ENCODE measurements at regions not wholly inside any gene's neighbourhood (a gene's known extent, or its start where the extent isn't known, plus 50 kb on each side); places are given as distances from the start of the nearest gene placed in this dataset.

DNA sequence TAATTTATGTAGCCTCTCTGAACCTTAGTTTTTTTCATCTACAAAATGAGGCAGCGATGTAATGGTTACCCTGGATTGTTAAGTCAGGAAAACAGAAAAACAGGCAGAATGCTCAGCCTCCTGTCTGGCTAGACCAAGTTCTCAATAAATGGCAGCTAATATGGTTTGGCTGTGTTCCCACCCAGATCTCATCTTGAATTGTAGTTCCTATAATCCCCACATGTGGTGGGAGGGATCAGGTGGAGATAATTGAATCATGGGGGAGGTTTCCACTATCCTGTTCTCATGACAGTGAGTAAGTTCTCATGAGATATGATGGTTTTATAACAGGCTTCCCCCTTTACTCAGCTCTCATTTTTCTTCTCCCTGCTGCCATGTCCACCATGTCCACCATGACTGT, 220.0 kb downstream of the CMPK2 start:
- Histone ChIP-seq H3K23me2 (ENCODE audit: insufficient read length, low read depth, low read length, poor library complexity, severe bottlenecking) (no peaks in the 10 kb centered on the region), H4K91ac (ENCODE audit: insufficient read length, low read depth, low read length) (no peak overlapping the region), H4K5ac (ENCODE audit: insufficient read length, low read depth, low read length) (no peak overlapping the region), H3T11ph (ENCODE audit: low read length) (no peak overlapping the region), H3K27ac (ENCODE audit: insufficient read length, low read depth, low read length) (no peak overlapping the region), H3K9me3 (ENCODE audit: control insufficient read depth, low read depth, low read length) (no peaks in the 10 kb centered on the region), H2BK20ac (ENCODE audit: low read depth, low read length, poor library complexity, severe bottlenecking) (no peak overlapping the region), H2BK12ac (ENCODE audit: insufficient read length, low read depth, low read length) (no peak overlapping the region), H3K4me1 (ENCODE audit: insufficient read depth, low read length) (no peaks in the 10 kb centered on the region), H2AK5ac (ENCODE audit: insufficient read length, low read length) (no peak overlapping the region), H4K8ac (replicated peaks; ENCODE audit: insufficient read length, low read depth, low read length) (no peak overlapping the region), H3K79me1 (ENCODE audit: insufficient read depth, low read depth, low read length, poor library complexity, severe bottlenecking) (no peaks in the 10 kb centered on the region), H3K9ac (ENCODE audit: extremely low read depth, insufficient read length, low read length) (no peak overlapping the region), H2AFZ (ENCODE audit: low read length) (no peak overlapping the region), H2BK5ac (ENCODE audit: insufficient read length, low read length) (no peak overlapping the region), H3K56ac (ENCODE audit: insufficient read length, low read depth, low read length) (no peak overlapping the region), H3K23ac (ENCODE audit: insufficient read length, low read depth, low read length) (no peak overlapping the region), H2BK15ac (ENCODE audit: low read depth, low read length) (no peak overlapping the region), H3K14ac (ENCODE audit: insufficient read depth, low read length) (no peak overlapping the region), H3K4ac (ENCODE audit: low read depth, low read length) (no peak overlapping the region), H3K4me2 (ENCODE audit: insufficient read depth, insufficient read length, low read length) (no peak overlapping the region), H4K20me1 (ENCODE audit: control insufficient read depth, insufficient read depth, insufficient read length) (no peaks in the 10 kb centered on the region), H3K27me3 (ENCODE audit: insufficient read depth, low read length) (no peaks in the 10 kb centered on the region), H3K18ac (ENCODE audit: insufficient read length, low read depth, low read length) (no peak overlapping the region), H3K79me2 (ENCODE audit: insufficient read depth, low read length) (no peaks in the 10 kb centered on the region), H2BK120ac (ENCODE audit: low read depth, low read length, poor library complexity, severe bottlenecking) (no peak overlapping the region)
- Mint-ChIP-seq H3K9me3 (no peaks in the 10 kb centered on the region; a peak in 1 of 5 replicates), H3K36me3 (ENCODE audit: insufficient read depth in 1 of 3, low read depth in 3 of 3) (no peaks in the 10 kb centered on the region; a peak in 1 of 7 replicates), H3K4me3 (no peak overlapping the region), H3K27ac (no peak overlapping the region), H3K4me1 (peaks cover 12 to 15% of the 10 kb centered on the region in 2 experiments), H3K27me3 (ENCODE audit: low read depth) (no peaks in the 10 kb centered on the region; the same call in 1 of the 2 replicates)
- WGBS (ENCODE audit: extremely low coverage, insufficient read length, low lambda C conversion rate): no CpG with 5 or more reads among the region's 1 CpG
- no peak for DNase-seq
- TF ChIP-seq, protein P1, sequence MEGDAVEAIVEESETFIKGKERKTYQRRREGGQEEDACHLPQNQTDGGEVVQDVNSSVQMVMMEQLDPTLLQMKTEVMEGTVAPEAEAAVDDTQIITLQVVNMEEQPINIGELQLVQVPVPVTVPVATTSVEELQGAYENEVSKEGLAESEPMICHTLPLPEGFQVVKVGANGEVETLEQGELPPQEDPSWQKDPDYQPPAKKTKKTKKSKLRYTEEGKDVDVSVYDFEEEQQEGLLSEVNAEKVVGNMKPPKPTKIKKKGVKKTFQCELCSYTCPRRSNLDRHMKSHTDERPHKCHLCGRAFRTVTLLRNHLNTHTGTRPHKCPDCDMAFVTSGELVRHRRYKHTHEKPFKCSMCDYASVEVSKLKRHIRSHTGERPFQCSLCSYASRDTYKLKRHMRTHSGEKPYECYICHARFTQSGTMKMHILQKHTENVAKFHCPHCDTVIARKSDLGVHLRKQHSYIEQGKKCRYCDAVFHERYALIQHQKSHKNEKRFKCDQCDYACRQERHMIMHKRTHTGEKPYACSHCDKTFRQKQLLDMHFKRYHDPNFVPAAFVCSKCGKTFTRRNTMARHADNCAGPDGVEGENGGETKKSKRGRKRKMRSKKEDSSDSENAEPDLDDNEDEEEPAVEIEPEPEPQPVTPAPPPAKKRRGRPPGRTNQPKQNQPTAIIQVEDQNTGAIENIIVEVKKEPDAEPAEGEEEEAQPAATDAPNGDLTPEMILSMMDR (conservative IDR thresholded peaks at IDR 0.05): no peak

Data from H9 (cell line).